HEK293 (cell line): ENCODE measurements at regions not wholly inside any gene's neighbourhood (a gene's known extent, or its start where the extent isn't known, plus 50 kb on each side); places are given as distances from the start of the nearest gene placed in this dataset.

Experiments used
- CTCF ChIP-seq: fragments of 450-650 bp; formaldehyde crosslinking; IDR thresholded peaks from 2 replicates; pipeline ENCODE4 v1.5.1; 2016; ENCODE audit warnings: missing biosample characterization, missing genetic modification characterization
- EGR2 ChIP-seq: fragments of 450-650 bp; formaldehyde crosslinking; IDR thresholded peaks from 2 replicates; pipeline ENCODE4 v1.5.1; 2016; ENCODE audit warnings: low read depth, missing biosample characterization, missing genetic modification characterization
- PBX3 ChIP-seq: sonication (generic); formaldehyde crosslinking; IDR thresholded peaks from 2 replicates; pipeline ENCODE4 v1.8.1; 2022; ENCODE audit warnings: mild to moderate bottlenecking, moderate library complexity, missing genetic modification reagents
- SCRT2 ChIP-seq: fragments of 450-650 bp; formaldehyde crosslinking; IDR thresholded peaks from 2 replicates; pipeline ENCODE4 v1.5.1; 2016; ENCODE audit warnings: missing biosample characterization, missing genetic modification characterization
- ZBTB21 ChIP-seq: fragments of 450-650 bp; formaldehyde crosslinking; IDR thresholded peaks from 2 replicates; pipeline ENCODE4 v1.5.1; 2017; ENCODE audit warnings: missing biosample characterization, missing genetic modification characterization
- ZNF121 ChIP-seq: fragments of 450-650 bp; formaldehyde crosslinking; IDR thresholded peaks from 2 replicates; pipeline ENCODE4 v1.5.1; 2016; ENCODE audit warnings: missing biosample characterization, missing genetic modification characterization
- ZNF274 ChIP-seq, 2 experiments: fragments of 200-500 bp in 1 of 2; fragments of 450-650 bp in 1 of 2; sonication (Bioruptor generic) in 1 of 2; formaldehyde crosslinking in 1 of 2; IDR thresholded peaks; 2 replicates each; pipeline versions ENCODE4 v1.5.1 to v1.6.1; 2014 to 2016; ENCODE audit warnings: borderline replicate concordance in 1 of 2, inconsistent platforms in 1 of 2, low read length in 1 of 2, missing biosample characterization in 1 of 2, missing genetic modification characterization in 1 of 2
- ZNF324 ChIP-seq: fragments of 450-650 bp; formaldehyde crosslinking; IDR thresholded peaks from 2 replicates; pipeline ENCODE4 v1.5.1; 2016; ENCODE audit warnings: missing biosample characterization, missing genetic modification characterization
- ZNF404 ChIP-seq: fragments of 450-650 bp; formaldehyde crosslinking; IDR thresholded peaks from 2 replicates; pipeline ENCODE4 v1.5.1; 2017; ENCODE audit warnings: missing biosample characterization, missing genetic modification characterization

- TF ChIP-seq CTCF (tag by site-specific recombination) (no peak), ZNF274 (IDR thresholded peaks at IDR 0.05; ENCODE audit: low read length) (no peak), ZNF274 (tag by site-specific recombination; IDR thresholded peaks at IDR 0.05; ENCODE audit: borderline replicate concordance) (no peak), EGR2 (no peak), ZNF121 (tag by site-specific recombination) (no peak), ZNF324 (tag by site-specific recombination) (no peak), PBX3 (CRISPR knock-in tag) (no peak), ZNF404 (no peak), SCRT2 (tag by site-specific recombination) (no peak), ZBTB21 (no peak)
Observed at GRCh38 chr5:17099946-17100345, 117.5 kb upstream of the BASP1 start.
